GM23338 (cell line): ENCODE measurements at regions not wholly inside any gene's neighbourhood (a gene's known extent, or its start where the extent isn't known, plus 50 kb on each side); places are given as distances from the start of the nearest gene placed in this dataset. TPM values are rescaled to one million over a fixed set of nuclear protein-coding genes. Genes with fewer than 3 reads are reported as not detected.

ENCODE experiments used
- ATAC-seq: fragments of 200-7000 bp; cut with Tn5 transposase; 3 replicates; pipeline ENCODE4 v1.9.1; 2020
- DNase-seq: peaks from one replicate; pipeline ENCODE4 v3.0.0-alpha.2; 2015; ENCODE audit warnings: low spot score
- H2AFZ ChIP-seq: fragments of 200-600 bp; sonication (generic); 2 replicates; pipeline ENCODE4 v1.8.0; 2016; ENCODE audit warnings: antibody characterized with exemption, mild to moderate bottlenecking, moderate library complexity
- H3F3A ChIP-seq: fragments of 200-600 bp; sonication (generic); replicated peaks from 2 replicates; pipeline ENCODE4 v1.8.0; 2017; ENCODE audit warnings: antibody characterized with exemption, mixed run types, low read depth
- H3K27ac ChIP-seq: fragments of 200-600 bp; sonication (generic); 2 replicates; pipeline ENCODE4 v1.6.1; 2016; ENCODE audit warnings: low read depth
- H3K27me3 ChIP-seq: fragments of 200-600 bp; sonication (generic); 2 replicates; pipeline ENCODE4 v1.8.0; 2016; ENCODE audit warnings: mild to moderate bottlenecking, mixed run types, moderate library complexity; ENCODE audit not compliant: insufficient read depth
- H3K36me3 ChIP-seq: fragments of 200-600 bp; sonication (generic); 2 replicates; pipeline ENCODE4 v1.8.0; 2016; ENCODE audit warnings: mild to moderate bottlenecking; ENCODE audit not compliant: insufficient read depth
- H3K4me1 ChIP-seq: fragments of 200-600 bp; sonication (generic); 2 replicates; pipeline ENCODE4 v1.8.0; 2016; ENCODE audit warnings: mild to moderate bottlenecking, moderate library complexity; ENCODE audit not compliant: insufficient read depth
- H3K4me2 ChIP-seq: fragments of 200-600 bp; sonication (generic); 2 replicates; pipeline ENCODE4 v1.7.1; 2017; ENCODE audit warnings: mixed run types
- H3K4me3 ChIP-seq: fragments of 200-600 bp; sonication (generic); 2 replicates; pipeline ENCODE4 v1.6.1; 2016; ENCODE audit warnings: mixed run types
- H3K79me2 ChIP-seq: fragments of 200-600 bp; sonication (generic); replicated peaks from 2 replicates; pipeline ENCODE4 v1.8.0; 2017; ENCODE audit warnings: mild to moderate bottlenecking; ENCODE audit not compliant: insufficient read depth
- H3K9me2 ChIP-seq: fragments of 200-600 bp; sonication (generic); 2 replicates; pipeline ENCODE4 v1.8.0; 2017; ENCODE audit not compliant: insufficient read depth
- H4K20me1 ChIP-seq: fragments of 200-600 bp; sonication (generic); replicated peaks from 2 replicates; pipeline ENCODE4 v1.8.0; 2017; ENCODE audit warnings: mild to moderate bottlenecking; ENCODE audit not compliant: insufficient read depth
- H3K27ac Mint-ChIP-seq: 2 replicates; pipeline ENCODE4 v1.8.0; 2020; ENCODE audit warnings: inconsistent platforms, mild to moderate bottlenecking, moderate library complexity, mixed read lengths
- H3K27me3 Mint-ChIP-seq: 3 replicates; pipeline ENCODE4 v1.8.0; 2022; ENCODE audit warnings: low read depth, mild to moderate bottlenecking, moderate library complexity, mixed read lengths, inconsistent platforms; ENCODE audit not compliant: insufficient read depth, poor library complexity
- H3K36me3 Mint-ChIP-seq: 3 replicates; pipeline ENCODE4 v1.8.0; 2021; ENCODE audit warnings: low read depth, mild to moderate bottlenecking, inconsistent platforms, moderate library complexity, mixed read lengths
- H3K4me1 Mint-ChIP-seq: 3 replicates; pipeline ENCODE4 v1.8.0; 2020; ENCODE audit warnings: mild to moderate bottlenecking, inconsistent platforms, mixed read lengths
- H3K4me3 Mint-ChIP-seq: 3 replicates; pipeline ENCODE4 v1.8.0; 2021; ENCODE audit warnings: moderate library complexity, mild to moderate bottlenecking, inconsistent platforms, mixed read lengths
- H3K9me3 Mint-ChIP-seq: 3 replicates; pipeline ENCODE4 v1.8.0; 2020; ENCODE audit warnings: moderate library complexity, mild to moderate bottlenecking, inconsistent platforms, mixed read lengths
- EZH2phosphoT487 ChIP-seq: fragments of 200-600 bp; sonication (generic); IDR thresholded peaks from one replicate; pipeline ENCODE4 v1.8.1; 2018; ENCODE audit warnings: antibody characterized with exemption; ENCODE audit not compliant: unreplicated experiment
- REST ChIP-seq: IDR thresholded peaks from one replicate; pipeline ENCODE4 v1.6.1; 2018; ENCODE audit warnings: antibody characterized with exemption; ENCODE audit not compliant: unreplicated experiment
- STAT1 ChIP-seq: IDR thresholded peaks from one replicate; pipeline ENCODE4 v1.6.1; 2016; ENCODE audit warnings: antibody characterized with exemption; ENCODE audit not compliant: unreplicated experiment
- small RNA-seq: library from RNA; depleted of rRNA; stranded (forward); fragments of <200 nt; gene quantifications from one replicate; pipeline ENCODE3, GENCODE V24; 2014; ENCODE audit warnings: low replicate concordance
- TF ChIP-seq, protein P1 (sequence below), 2 experiments: fragments of 200-600 bp in 1 of 2; sonication (generic) in 1 of 2; conservative IDR thresholded peaks; 2 replicates each; pipeline versions ENCODE4 v1.5.1 to v1.6.1; 2016 to 2017; ENCODE audit warnings: antibody characterized with exemption in 2 of 2, low read depth in 2 of 2, mild to moderate bottlenecking in 2 of 2, moderate library complexity in 1 of 2
- TF ChIP-seq, protein P2 (sequence below): IDR thresholded peaks from 2 replicates; pipeline ENCODE4 v1.6.1; 2016; ENCODE audit warnings: antibody characterized with exemption

DNA sequence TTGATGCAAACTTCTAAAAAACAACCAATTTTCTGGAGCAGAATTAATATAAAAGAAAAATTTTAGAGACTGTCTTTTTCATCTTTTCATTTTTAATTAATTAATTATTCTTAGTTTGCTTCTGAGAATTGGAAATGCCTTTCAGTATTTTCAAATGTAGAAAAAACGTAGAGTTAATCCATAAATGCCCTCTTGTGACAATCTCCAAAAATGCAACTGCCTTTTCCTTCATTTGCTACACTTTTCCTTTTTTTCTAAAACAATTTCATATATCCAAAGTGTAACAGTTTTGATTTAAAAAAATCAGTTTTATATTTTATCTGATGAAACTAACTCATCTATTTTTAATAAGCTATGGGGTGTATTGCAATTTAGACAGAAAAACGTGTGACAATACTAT, 409.3 kb downstream of the PRKD1 start:
- no peaks in the 10 kb centered on the region for H3K36me3 ChIP-seq
- no peaks in the 10 kb centered on the region for H3K9me2 ChIP-seq
- H3K4me2 ChIP-seq: no peak overlapping the region
- H4K20me1 ChIP-seq: no peaks in the 10 kb centered on the region
- no peaks in the 10 kb centered on the region for H3F3A ChIP-seq
- no peak overlapping the region for H2AFZ ChIP-seq
- H3K27me3 ChIP-seq: no peaks in the 10 kb centered on the region
- DNase-seq (no peak), ATAC-seq (no peak)
- no peak overlapping the region for H3K4me3 ChIP-seq
- no peaks in the 10 kb centered on the region for H3K9me3 Mint-ChIP-seq
- no peaks in the 10 kb centered on the region for H3K79me2 ChIP-seq
- H3K36me3 Mint-ChIP-seq: no peaks in the 10 kb centered on the region
- H3K4me1 ChIP-seq: no peaks in the 10 kb centered on the region
- no peak overlapping the region for H3K4me3 Mint-ChIP-seq
- 0 out of 3 replicates have a peak, but pooled peaks cover 5% of the 10 kb centered on the region for H3K4me1 Mint-ChIP-seq
- TF ChIP-seq, protein P1, sequence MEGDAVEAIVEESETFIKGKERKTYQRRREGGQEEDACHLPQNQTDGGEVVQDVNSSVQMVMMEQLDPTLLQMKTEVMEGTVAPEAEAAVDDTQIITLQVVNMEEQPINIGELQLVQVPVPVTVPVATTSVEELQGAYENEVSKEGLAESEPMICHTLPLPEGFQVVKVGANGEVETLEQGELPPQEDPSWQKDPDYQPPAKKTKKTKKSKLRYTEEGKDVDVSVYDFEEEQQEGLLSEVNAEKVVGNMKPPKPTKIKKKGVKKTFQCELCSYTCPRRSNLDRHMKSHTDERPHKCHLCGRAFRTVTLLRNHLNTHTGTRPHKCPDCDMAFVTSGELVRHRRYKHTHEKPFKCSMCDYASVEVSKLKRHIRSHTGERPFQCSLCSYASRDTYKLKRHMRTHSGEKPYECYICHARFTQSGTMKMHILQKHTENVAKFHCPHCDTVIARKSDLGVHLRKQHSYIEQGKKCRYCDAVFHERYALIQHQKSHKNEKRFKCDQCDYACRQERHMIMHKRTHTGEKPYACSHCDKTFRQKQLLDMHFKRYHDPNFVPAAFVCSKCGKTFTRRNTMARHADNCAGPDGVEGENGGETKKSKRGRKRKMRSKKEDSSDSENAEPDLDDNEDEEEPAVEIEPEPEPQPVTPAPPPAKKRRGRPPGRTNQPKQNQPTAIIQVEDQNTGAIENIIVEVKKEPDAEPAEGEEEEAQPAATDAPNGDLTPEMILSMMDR (conservative IDR thresholded peaks at IDR 0.05; ENCODE audit: low read depth in 2 of 2): peak in 1 of 2 experiments; percentile 50; a peak in 3 of 4 replicates
- TF ChIP-seq, protein P2, sequence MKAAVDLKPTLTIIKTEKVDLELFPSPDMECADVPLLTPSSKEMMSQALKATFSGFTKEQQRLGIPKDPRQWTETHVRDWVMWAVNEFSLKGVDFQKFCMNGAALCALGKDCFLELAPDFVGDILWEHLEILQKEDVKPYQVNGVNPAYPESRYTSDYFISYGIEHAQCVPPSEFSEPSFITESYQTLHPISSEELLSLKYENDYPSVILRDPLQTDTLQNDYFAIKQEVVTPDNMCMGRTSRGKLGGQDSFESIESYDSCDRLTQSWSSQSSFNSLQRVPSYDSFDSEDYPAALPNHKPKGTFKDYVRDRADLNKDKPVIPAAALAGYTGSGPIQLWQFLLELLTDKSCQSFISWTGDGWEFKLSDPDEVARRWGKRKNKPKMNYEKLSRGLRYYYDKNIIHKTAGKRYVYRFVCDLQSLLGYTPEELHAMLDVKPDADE: no peak
- peaks cover 4% of the 10 kb centered on the region for H3K27me3 Mint-ChIP-seq
- no peak overlapping the region for H3K27ac Mint-ChIP-seq
- H3K27ac ChIP-seq: no peak overlapping the region

DNA sequence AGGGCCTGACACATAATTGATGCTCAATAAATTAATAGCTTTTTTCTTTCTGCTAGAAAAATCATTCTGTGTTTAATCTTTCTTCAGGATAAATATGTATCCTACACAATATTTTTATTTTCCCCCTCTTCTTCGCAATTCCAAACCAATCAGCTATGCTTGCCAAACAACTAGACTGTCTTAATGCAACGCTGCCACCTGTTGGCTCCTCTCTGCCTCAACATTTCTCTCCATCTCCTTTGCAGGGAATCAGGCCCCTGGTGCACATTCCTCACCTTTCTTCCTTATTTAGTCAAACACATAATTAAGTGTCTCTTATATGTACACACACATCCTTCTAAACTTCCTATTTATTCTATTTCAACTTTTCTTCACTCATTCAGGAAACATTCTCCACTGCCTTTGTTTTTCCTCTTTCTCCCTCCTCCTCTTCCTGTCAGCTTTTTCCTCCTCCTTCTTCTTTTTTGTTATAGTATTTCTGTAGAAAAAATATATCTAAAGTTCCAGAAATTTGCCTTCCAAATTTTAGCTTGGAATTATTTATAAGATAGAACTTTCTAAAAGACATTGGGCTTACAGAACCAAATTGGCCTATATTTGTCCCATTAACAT, 406.0 kb downstream of the PRKD1 start:
- TF ChIP-seq, protein P1 (conservative IDR thresholded peaks at IDR 0.05; ENCODE audit: low read depth in 2 of 2): peak; percentile 86 to 91
- TF ChIP-seq STAT1 (no peak), EZH2phosphoT487 (no peak), REST (no peak)
- H3K9me2 ChIP-seq: no peaks in the 10 kb centered on the region
- H2AFZ ChIP-seq: no peak overlapping the region
- H3K79me2 ChIP-seq: no peaks in the 10 kb centered on the region
- H3K4me1 ChIP-seq: no peaks in the 10 kb centered on the region
- no peaks in the 10 kb centered on the region for H3K36me3 ChIP-seq
- Mint-ChIP-seq H3K27ac (no peak overlapping the region), H3K36me3 (no peaks in the 10 kb centered on the region), H3K27me3 (peaks cover 4% of the 10 kb centered on the region), H3K4me3 (no peak overlapping the region), H3K4me1 (no peaks in the 10 kb centered on the region), H3K9me3 (no peaks in the 10 kb centered on the region)
- no peak overlapping the region for H3K4me3 ChIP-seq
- DNase-seq (peak; percentile 76), ATAC-seq (peak; percentile 76)
- H4K20me1 ChIP-seq: no peaks in the 10 kb centered on the region
- no peak overlapping the region for H3K4me2 ChIP-seq
- no peaks in the 10 kb centered on the region for H3K27me3 ChIP-seq
- H3F3A ChIP-seq: no peaks in the 10 kb centered on the region
- H3K27ac ChIP-seq: no peak overlapping the region

Small RNAs in the stretch of these regions (small RNA-seq; reads per million reads assigned to genes)
- gene RF00019: not detected
- gene RNU11-5P: not detected
- not detected for gene RNU6-864P
